Vagina (tissue), 2 donors: ENCODE measurements at regions not wholly inside any gene's neighbourhood (a gene's known extent, or its start where the extent isn't known, plus 50 kb on each side); places are given as distances from the start of the nearest gene placed in this dataset.
A peak's percentile ranks its signal among the peaks of the same experiment; 100 is the strongest.

ENCODE experiments used
- DNase-seq, 2 donors: peaks; one replicate each; pipeline ENCODE4 v3.0.0-alpha.2; 2017; ENCODE audit errors: extremely low spot score in 2 of 2
- H3K27ac ChIP-seq: fragments of 200-600 bp; sonication (generic); one replicate; pipeline ENCODE4 v1.5.1; 2019
- H3K27me3 ChIP-seq: fragments of 200-600 bp; sonication (generic); one replicate; pipeline ENCODE4 v1.5.1; 2019
- H3K36me3 ChIP-seq, 2 donors: fragments of 200-600 bp; sonication (generic); one replicate each; pipeline ENCODE4 v1.5.1; 2017 to 2019
- H3K4me1 ChIP-seq: fragments of 200-600 bp; sonication (generic); one replicate; pipeline ENCODE4 v1.5.1; 2019
- H3K4me3 ChIP-seq, 2 donors: fragments of 200-600 bp; sonication (generic); 1 replicate in 1 of 2; 2 replicates in 1 of 2; pipeline ENCODE4 v1.5.1; 2016 to 2019
- H3K9me3 ChIP-seq: fragments of 200-600 bp; sonication (generic); one replicate; pipeline ENCODE4 v1.5.1; 2019
- CTCF ChIP-seq, 3 experiments: fragments of 450-650 bp in 2 of 3; fragments of 200-600 bp in 1 of 3; sonication (generic) in 1 of 3; IDR thresholded peaks; one replicate each; pipeline ENCODE4 v1.5.1; 2017 to 2019; ENCODE audit warnings: antibody characterized with exemption in 3 of 3, mild to moderate bottlenecking in 2 of 3, moderate library complexity in 2 of 3
- POLR2A ChIP-seq, 2 donors: fragments of 450-650 bp; IDR thresholded peaks; one replicate each; pipeline ENCODE4 v1.6.1; 2017; ENCODE audit warnings: antibody characterized with exemption in 2 of 2, mild to moderate bottlenecking in 2 of 2, moderate library complexity in 2 of 2
- POLR2AphosphoS5 ChIP-seq, 2 donors: sonication (generic); formaldehyde crosslinking; IDR thresholded peaks; one replicate each; pipeline ENCODE4 v1.9.0; 2017; ENCODE audit warnings: antibody characterized with exemption in 2 of 2, mild to moderate bottlenecking in 2 of 2, low read depth in 1 of 2; ENCODE audit not compliant: insufficient read depth in 1 of 2
- intact Hi-C: fragments of 100-400 bp; cut with DNase I; formaldehyde crosslinking; loops from one replicate; pipeline ENCODE4 v1.15.1; 2023

- Histone ChIP-seq H3K9me3 (no peaks in the 10 kb centered on the region), H3K4me1 (no peaks in the 10 kb centered on the region), H3K27me3 (no peaks in the 10 kb centered on the region), H3K36me3 (no peaks in the 10 kb centered on the region), H3K4me3 (no peak overlapping the region), H3K27ac (no peak overlapping the region)
- intact Hi-C loops: no loop called here
- DNase-seq: no peak
- TF ChIP-seq CTCF (IDR thresholded peaks at IDR 0.05) (no peak), POLR2AphosphoS5 (IDR thresholded peaks at IDR 0.05; ENCODE audit: insufficient read depth in 1 of 2, low read depth in 1 of 2) (no peak), POLR2A (IDR thresholded peaks at IDR 0.05) (no peak)
Observed at GRCh38 chr12:28905220-28905955, 243.7 kb upstream of the FAR2 start.

- Histone ChIP-seq H3K9me3 (peaks cover 10% of the 10 kb centered on the region), H3K27me3 (no peaks in the 10 kb centered on the region), H3K36me3 (no peaks in the 10 kb centered on the region), H3K4me1 (no peaks in the 10 kb centered on the region), H3K4me3 (no peak overlapping the region), H3K27ac (no peak overlapping the region)
- no peak for TF ChIP-seq POLR2A (IDR thresholded peaks at IDR 0.05)
- TF ChIP-seq CTCF (IDR thresholded peaks at IDR 0.05): no peak
- TF ChIP-seq POLR2AphosphoS5 (IDR thresholded peaks at IDR 0.05; ENCODE audit: insufficient read depth in 1 of 2, low read depth in 1 of 2): no peak
- intact Hi-C loops: no loop called here
- DNase-seq: no peak
Observed at GRCh38 chr12:28908646-28909045, 240.4 kb upstream of the FAR2 start.

GRCh38 chr12:28909291-28909690 lies 239.8 kb upstream of the FAR2 start:
- Histone ChIP-seq H3K4me3 (no peak overlapping the region), H3K9me3 (peaks cover 16% of the 10 kb centered on the region), H3K4me1 (no peaks in the 10 kb centered on the region), H3K36me3 (no peaks in the 10 kb centered on the region), H3K27me3 (no peaks in the 10 kb centered on the region), H3K27ac (no peak overlapping the region)
- intact Hi-C loops: no loop called here
- no peak for DNase-seq
- TF ChIP-seq POLR2AphosphoS5 (IDR thresholded peaks at IDR 0.05; ENCODE audit: insufficient read depth in 1 of 2, low read depth in 1 of 2): no peak
- no peak for TF ChIP-seq CTCF (IDR thresholded peaks at IDR 0.05)
- TF ChIP-seq POLR2A (IDR thresholded peaks at IDR 0.05): no peak

GRCh38 chr12:28925719-28926376 lies 223.2 kb upstream of the FAR2 start:
- Histone ChIP-seq H3K27me3 (no peaks in the 10 kb centered on the region), H3K4me3 (no peak overlapping the region), H3K27ac (peak overlapping the region; percentile 72), H3K4me1 (no peaks in the 10 kb centered on the region), H3K36me3 (no peaks in the 10 kb centered on the region), H3K9me3 (no peaks in the 10 kb centered on the region)
- TF ChIP-seq POLR2A (IDR thresholded peaks at IDR 0.05): no peak
- no peak for TF ChIP-seq CTCF (IDR thresholded peaks at IDR 0.05)
- TF ChIP-seq POLR2AphosphoS5 (IDR thresholded peaks at IDR 0.05; ENCODE audit: insufficient read depth in 1 of 2, low read depth in 1 of 2): no peak
- DNase-seq: no peak
- intact Hi-C loops: no loop called here

GRCh38 chr12:28930704-28931103 lies 218.4 kb upstream of the FAR2 start:
- no peak for DNase-seq
- intact Hi-C loops: no loop called here
- no peak for TF ChIP-seq POLR2A (IDR thresholded peaks at IDR 0.05)
- no peak for TF ChIP-seq POLR2AphosphoS5 (IDR thresholded peaks at IDR 0.05; ENCODE audit: insufficient read depth in 1 of 2, low read depth in 1 of 2)
- no peak for TF ChIP-seq CTCF (IDR thresholded peaks at IDR 0.05)
- no peak overlapping the region for H3K27ac ChIP-seq
- no peak overlapping the region for H3K4me3 ChIP-seq
- no peaks in the 10 kb centered on the region for H3K36me3 ChIP-seq
- peaks cover 10% of the 10 kb centered on the region for H3K4me1 ChIP-seq
- H3K9me3 ChIP-seq: no peaks in the 10 kb centered on the region
- H3K27me3 ChIP-seq: no peaks in the 10 kb centered on the region
